22Rv1 (cell line): ENCODE measurements at regions not wholly inside any gene's neighbourhood (a gene's known extent, or its start where the extent isn't known, plus 50 kb on each side); places are given as distances from the start of the nearest gene placed in this dataset.

Experiments
- ZFX ChIP-seq: fragments of 450-650 bp; IDR thresholded peaks from 2 replicates; pipeline ENCODE4 v1.6.1; 2017; ENCODE audit warnings: antibody characterized with exemption, borderline replicate concordance
- TF ChIP-seq, protein P1 (sequence below): fragments of 450-650 bp; IDR thresholded peaks from 2 replicates; pipeline ENCODE4 v1.5.1; 2017; ENCODE audit warnings: mild to moderate bottlenecking

DNA sequence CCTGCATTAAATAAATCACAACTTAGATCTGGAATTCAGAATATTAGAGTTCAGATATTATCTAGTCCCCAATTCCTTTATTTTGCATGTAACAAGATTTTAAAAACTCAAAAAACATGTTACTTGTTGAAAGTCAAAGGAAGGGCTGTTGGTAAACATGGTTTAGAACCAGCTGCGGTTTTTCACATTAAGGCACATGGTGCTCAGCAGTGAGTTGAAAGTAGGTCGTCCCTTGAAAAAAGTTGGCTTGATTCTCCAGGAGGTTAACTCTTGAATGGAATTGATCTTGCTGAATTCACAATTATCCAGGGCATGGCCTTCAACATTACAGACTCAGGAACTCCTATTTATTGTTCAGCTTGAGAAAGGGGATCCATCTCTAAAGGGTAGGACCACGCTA lies 277.1 kb upstream of the DUSP10 start:
- TF ChIP-seq, protein P1, sequence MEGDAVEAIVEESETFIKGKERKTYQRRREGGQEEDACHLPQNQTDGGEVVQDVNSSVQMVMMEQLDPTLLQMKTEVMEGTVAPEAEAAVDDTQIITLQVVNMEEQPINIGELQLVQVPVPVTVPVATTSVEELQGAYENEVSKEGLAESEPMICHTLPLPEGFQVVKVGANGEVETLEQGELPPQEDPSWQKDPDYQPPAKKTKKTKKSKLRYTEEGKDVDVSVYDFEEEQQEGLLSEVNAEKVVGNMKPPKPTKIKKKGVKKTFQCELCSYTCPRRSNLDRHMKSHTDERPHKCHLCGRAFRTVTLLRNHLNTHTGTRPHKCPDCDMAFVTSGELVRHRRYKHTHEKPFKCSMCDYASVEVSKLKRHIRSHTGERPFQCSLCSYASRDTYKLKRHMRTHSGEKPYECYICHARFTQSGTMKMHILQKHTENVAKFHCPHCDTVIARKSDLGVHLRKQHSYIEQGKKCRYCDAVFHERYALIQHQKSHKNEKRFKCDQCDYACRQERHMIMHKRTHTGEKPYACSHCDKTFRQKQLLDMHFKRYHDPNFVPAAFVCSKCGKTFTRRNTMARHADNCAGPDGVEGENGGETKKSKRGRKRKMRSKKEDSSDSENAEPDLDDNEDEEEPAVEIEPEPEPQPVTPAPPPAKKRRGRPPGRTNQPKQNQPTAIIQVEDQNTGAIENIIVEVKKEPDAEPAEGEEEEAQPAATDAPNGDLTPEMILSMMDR: no peak
- TF ChIP-seq ZFX: no peak
